ENCODE measurements at regions not wholly inside any gene's neighbourhood (a gene's known extent, or its start where the extent isn't known, plus 50 kb on each side); places are given as distances from the start of the nearest gene placed in this dataset.

- no peak for TF ChIP-seq RARB (CRISPR knock-in tag; IDR thresholded peaks at IDR 0.05)
- no peak for TF ChIP-seq RFX5 (IDR thresholded peaks at IDR 0.05)
- no peak for TF ChIP-seq ZNF302 (CRISPR knock-in tag; IDR thresholded peaks at IDR 0.05)
- TF ChIP-seq MYC (IDR thresholded peaks at IDR 0.05; ENCODE audit: borderline replicate concordance, low read length) = no peak
- no peak for TF ChIP-seq NPAS2 (CRISPR knock-in tag; IDR thresholded peaks at IDR 0.05; ENCODE audit: borderline replicate concordance)
- no peak for TF ChIP-seq SREBF2 (IDR thresholded peaks at IDR 0.05)
- no peak for TF ChIP-seq ZSCAN20 (CRISPR knock-in tag; IDR thresholded peaks at IDR 0.05)
- no peak for TF ChIP-seq HOXB13 (CRISPR knock-in tag; IDR thresholded peaks at IDR 0.05; ENCODE audit: low read depth)
These were observed 119.6 kb downstream of the MOBP start (continued) for GRCh38 chr3:39587113-39587512.

- DNase-seq (ENCODE audit: low read depth in 1 of 2, low spot score in 1 of 2) = no peak
- WGBS (ENCODE audit: missing lambda C conversion rate) = 65% methylated on average over 3 of the region's 3 CpGs
- POLR2A ChIA-PET = no interaction called here
- no peak for FAIRE-seq
- no peak overlapping the region for H3K27ac ChIP-seq
- H3K4me1 ChIP-seq = no peaks in the 10 kb centered on the region
- H3K9me3 ChIP-seq = no peaks in the 10 kb centered on the region
- no peak for ATAC-seq
- no peak overlapping the region for H3K4me3 ChIP-seq
- TF ChIP-seq E2F6 (IDR thresholded peaks at IDR 0.05; ENCODE audit: borderline replicate concordance, low read depth) = no peak
- no peak for TF ChIP-seq RFX5 (IDR thresholded peaks at IDR 0.05)
- no peak for TF ChIP-seq ESRRA (IDR thresholded peaks at IDR 0.05; ENCODE audit: borderline replicate concordance, low read length)
- no peak for TF ChIP-seq HOXB5 (CRISPR knock-in tag; IDR thresholded peaks at IDR 0.05)
- TF ChIP-seq HOXA7 (CRISPR knock-in tag; IDR thresholded peaks at IDR 0.05) = no peak
- TF ChIP-seq ZNF302 (CRISPR knock-in tag; IDR thresholded peaks at IDR 0.05) = no peak
- TF ChIP-seq CTCF (IDR thresholded peaks at IDR 0.05) = no peak
- TF ChIP-seq ATOH8 (CRISPR knock-in tag; IDR thresholded peaks at IDR 0.05; ENCODE audit: low read depth) = no peak
- TF ChIP-seq MAFK (IDR thresholded peaks at IDR 0.05; ENCODE audit: partially characterized antibody) = no peak
- TF ChIP-seq NR3C1 (IDR thresholded peaks at IDR 0.05) = no peak
- TF ChIP-seq FOSB (CRISPR knock-in tag; IDR thresholded peaks at IDR 0.05) = no peak
- no peak for TF ChIP-seq HMGXB4 (CRISPR knock-in tag; IDR thresholded peaks at IDR 0.05; ENCODE audit: borderline replicate concordance)
- TF ChIP-seq JUNB (IDR thresholded peaks at IDR 0.05) = no peak
- no peak for TF ChIP-seq NFE2L2 (conservative IDR thresholded peaks at IDR 0.05; ENCODE audit: low read length)
- TF ChIP-seq CHD2 (IDR thresholded peaks at IDR 0.05; ENCODE audit: low read length, partially characterized antibody) = no peak
- TF ChIP-seq CHD4 (IDR thresholded peaks at IDR 0.05; ENCODE audit: borderline replicate concordance) = no peak
- no peak for TF ChIP-seq FOXS1 (CRISPR knock-in tag; IDR thresholded peaks at IDR 0.05)
- no peak for TF ChIP-seq SREBF2 (IDR thresholded peaks at IDR 0.05)
- no peak overlapping the region for H3K4me2 ChIP-seq
- CTCF ChIA-PET = no interaction called here
These were observed 123.3 kb downstream of the MOBP start for GRCh38 chr3:39590806-39591205.

Data from A549 (cell line).